ENCODE measurements at regions not wholly inside any gene's neighbourhood (a gene's known extent, or its start where the extent isn't known, plus 50 kb on each side); places are given as distances from the start of the nearest gene placed in this dataset.
A peak's percentile ranks its signal among the peaks of the same experiment; 100 is the strongest.
"Not testable (repeated sequence)": the region's sequence is repeated elsewhere in the genome, so short reads cannot be mapped to it uniquely, and the experiment has no call there.

GRCh38 chr10:5283305-5284158 is 81.2 kb upstream of the UCN3 start:
- ChIA-PET CTCF (interaction anchor here (1.7 kb wide), 1 partner anchor 13 kb away, joined by 5 read pairs; no protein-coding TSS in a partner anchor), POLR2A (no interaction called here)
- peak in 3 of 5 donors; percentile 17 to 52 (median 42) for DNase-seq
- Histone ChIP-seq H3K36me3 (ENCODE audit: insufficient read depth, low read length) (no peaks in the 10 kb centered on the region), H3K4me1 (ENCODE audit: insufficient read depth, low read length) (peaks cover 14% of the 10 kb centered on the region), H3K4me3 (ENCODE audit: low read length) (no peak overlapping the region), H3K27me3 (ENCODE audit: insufficient read depth, low read length, poor library complexity, severe bottlenecking) (no peaks in the 10 kb centered on the region), H3K27ac (ENCODE audit: low read depth, low read length) (no peak overlapping the region), H3K9me3 (ENCODE audit: low read length) (no peaks in the 10 kb centered on the region)
- H3K27ac Mint-ChIP-seq = peak overlapping the region in 2 of 8 donors; percentile 52
- peaks cover 0 to 2% (median 0%) of the 10 kb centered on the region in 5 donors for H3K9me3 Mint-ChIP-seq
- H3K27me3 Mint-ChIP-seq = peaks cover 2 to 21% of the 10 kb centered on the region in 2 donors
- peaks cover 11 to 15% (median 13%) of the 10 kb centered on the region in 3 donors for H3K4me1 Mint-ChIP-seq
- peak overlapping the region in 2 of 7 donors; percentile 3 to 59 for H3K4me3 Mint-ChIP-seq
- peaks cover 0 to 6% (median 2%) of the 10 kb centered on the region in 3 donors for H3K36me3 Mint-ChIP-seq

GRCh38 chr10:5284311-5285057 is 80.3 kb upstream of the UCN3 start:
- H3K27ac ChIP-seq (ENCODE audit: low read depth, low read length) = no peak overlapping the region
- H3K4me3 Mint-ChIP-seq = peak overlapping the region in 3 of 7 donors; percentile 17 to 42 (median 32)
- H3K4me1 Mint-ChIP-seq = peaks cover 13 to 24% (median 16%) of the 10 kb centered on the region in 3 donors
- no peaks in the 10 kb centered on the region for H3K27me3 ChIP-seq (ENCODE audit: insufficient read depth, low read length, poor library complexity, severe bottlenecking)
- DNase-seq = no peak
- no peaks in the 10 kb centered on the region for H3K9me3 ChIP-seq (ENCODE audit: low read length)
- H3K4me1 ChIP-seq (ENCODE audit: insufficient read depth, low read length) = peaks cover 14% of the 10 kb centered on the region
- ChIA-PET POLR2A (no interaction called here), CTCF (interaction anchor here (0.7 to 1.7 kb wide), 2 partner anchors 12 to 435 kb away, joined by 3 to 5 read pairs; no protein-coding TSS in a partner anchor)
- peaks cover 0 to 6% (median 4%) of the 10 kb centered on the region in 3 donors for H3K36me3 Mint-ChIP-seq
- no peak overlapping the region for H3K4me3 ChIP-seq (ENCODE audit: low read length)
- no peaks in the 10 kb centered on the region for H3K36me3 ChIP-seq (ENCODE audit: insufficient read depth, low read length)
- peak overlapping the region in 4 of 8 donors; percentile 22 to 78 (median 43) for H3K27ac Mint-ChIP-seq
- peaks cover 2 to 18% of the 10 kb centered on the region in 2 donors for H3K27me3 Mint-ChIP-seq
- no peaks in the 10 kb centered on the region for H3K9me3 Mint-ChIP-seq

- H3K9me3 Mint-ChIP-seq = no peaks in the 10 kb centered on the region
Observed at GRCh38 chr10:5285186-5285585, 79.6 kb upstream of the UCN3 start.

GRCh38 chr10:5288359-5288758 is 76.4 kb upstream of the UCN3 start:
- Histone ChIP-seq H3K4me1 (ENCODE audit: insufficient read depth, low read length) (peaks cover 36% of the 10 kb centered on the region), H3K27ac (ENCODE audit: low read depth, low read length) (no peak overlapping the region), H3K4me3 (ENCODE audit: low read length) (no peak overlapping the region), H3K27me3 (ENCODE audit: insufficient read depth, low read length, poor library complexity, severe bottlenecking) (no peaks in the 10 kb centered on the region), H3K9me3 (ENCODE audit: low read length) (no peaks in the 10 kb centered on the region), H3K36me3 (ENCODE audit: insufficient read depth, low read length) (no peaks in the 10 kb centered on the region)
- Mint-ChIP-seq H3K27ac (peak overlapping the region in 4 of 8 donors; percentile 3 to 67 (median 25)), H3K4me3 (no peak overlapping the region), H3K4me1 (peaks cover 38 to 56% (median 40%) of the 10 kb centered on the region in 3 donors), H3K27me3 (peaks cover 2 to 11% of the 10 kb centered on the region in 2 donors), H3K36me3 (peaks cover 0 to 10% (median 4%) of the 10 kb centered on the region in 3 donors), H3K9me3 (no peaks in the 10 kb centered on the region)
- CTCF ChIA-PET = no interaction called here
- no peak for DNase-seq
- POLR2A ChIA-PET = interaction anchor here (0.7 kb wide), 1 partner anchor 11 kb away, joined by 3 read pairs; no protein-coding TSS in a partner anchor

More at GRCh38 chr10:5285186-5285585, 79.6 kb upstream of the UCN3 start:
- Mint-ChIP-seq H3K27me3 (peaks cover 2 to 18% of the 10 kb centered on the region in 2 donors), H3K4me3 (no peak overlapping the region), H3K36me3 (peaks cover 0 to 7% (median 4%) of the 10 kb centered on the region in 3 donors), H3K27ac (no peak overlapping the region), H3K4me1 (peaks cover 14 to 28% (median 17%) of the 10 kb centered on the region in 3 donors)
- no peak overlapping the region for H3K27ac ChIP-seq (ENCODE audit: low read depth, low read length)
- H3K36me3 ChIP-seq (ENCODE audit: insufficient read depth, low read length) = no peaks in the 10 kb centered on the region
- no peaks in the 10 kb centered on the region for H3K27me3 ChIP-seq (ENCODE audit: insufficient read depth, low read length, poor library complexity, severe bottlenecking)
- no peak for DNase-seq
- ChIA-PET CTCF (interaction anchor here (1.7 kb wide), 1 partner anchor 11 kb away, joined by 5 read pairs; no protein-coding TSS in a partner anchor), POLR2A (no interaction called here)
- no peak overlapping the region for H3K4me3 ChIP-seq (ENCODE audit: low read length)
- no peaks in the 10 kb centered on the region for H3K9me3 ChIP-seq (ENCODE audit: low read length)
- peaks cover 14% of the 10 kb centered on the region for H3K4me1 ChIP-seq (ENCODE audit: insufficient read depth, low read length)

- Mint-ChIP-seq H3K36me3 (peaks cover 4 to 14% (median 4%) of the 10 kb centered on the region in 3 donors), H3K4me1 (peaks cover 40 to 58% (median 42%) of the 10 kb centered on the region in 3 donors), H3K27ac (peak overlapping the region in 5 of 8 donors; percentile 28 to 100 (median 50))
- H3K9me3 Mint-ChIP-seq; POLR2A ChIA-PET; H3K27me3 Mint-ChIP-seq; H3K9me3 ChIP-seq (ENCODE audit: low read length); DNase-seq; H3K36me3 ChIP-seq (ENCODE audit: insufficient read depth, low read length); H3K27me3 ChIP-seq (ENCODE audit: insufficient read depth, low read length, poor library complexity, severe bottlenecking); CTCF ChIA-PET; H3K4me3 Mint-ChIP-seq; H3K27ac ChIP-seq (ENCODE audit: low read depth, low read length); H3K4me3 ChIP-seq (ENCODE audit: low read length): not testable (repeated sequence)
- peaks cover 31% of the 10 kb centered on the region for H3K4me1 ChIP-seq (ENCODE audit: insufficient read depth, low read length)
Observed at GRCh38 chr10:5289228-5289627, 75.5 kb upstream of the UCN3 start.

GRCh38 chr10:5291501-5292195 is 73.1 kb upstream of the UCN3 start:
- H3K27me3 ChIP-seq (ENCODE audit: insufficient read depth, low read length, poor library complexity, severe bottlenecking) = no peaks in the 10 kb centered on the region
- H3K27ac ChIP-seq (ENCODE audit: low read depth, low read length) = peak overlapping the region; percentile 51
- H3K4me3 ChIP-seq (ENCODE audit: low read length) = peak overlapping the region; percentile 63
- Mint-ChIP-seq H3K27ac (peak overlapping the region; percentile 93 to 100 (median 97)), H3K4me3 (peak overlapping the region; percentile 84 to 94 (median 87)), H3K9me3 (peaks cover 0 to 3% (median 0%) of the 10 kb centered on the region in 5 donors), H3K27me3 (peaks cover 3 to 5% of the 10 kb centered on the region in 2 donors), H3K4me1 (peaks cover 49 to 74% (median 58%) of the 10 kb centered on the region in 3 donors), H3K36me3 (peaks cover 2 to 15% (median 7%) of the 10 kb centered on the region in 3 donors)
- CTCF ChIA-PET = no interaction called here
- H3K4me1 ChIP-seq (ENCODE audit: insufficient read depth, low read length) = peaks cover 47% of the 10 kb centered on the region
- no peaks in the 10 kb centered on the region for H3K36me3 ChIP-seq (ENCODE audit: insufficient read depth, low read length)
- POLR2A ChIA-PET = interaction anchor here (0.9 kb wide), 1 partner anchor 9 kb away, joined by 3 read pairs; no protein-coding TSS in a partner anchor
- DNase-seq = peak in 3 of 5 donors; percentile 54 to 71 (median 62)
- H3K9me3 ChIP-seq (ENCODE audit: low read length) = no peaks in the 10 kb centered on the region

- Histone ChIP-seq H3K27ac (ENCODE audit: low read depth, low read length) (peak overlapping the region; percentile 51), H3K36me3 (ENCODE audit: insufficient read depth, low read length) (no peaks in the 10 kb centered on the region), H3K9me3 (ENCODE audit: low read length) (no peaks in the 10 kb centered on the region), H3K27me3 (ENCODE audit: insufficient read depth, low read length, poor library complexity, severe bottlenecking) (no peaks in the 10 kb centered on the region), H3K4me1 (ENCODE audit: insufficient read depth, low read length) (peaks cover 53% of the 10 kb centered on the region), H3K4me3 (ENCODE audit: low read length) (peak overlapping the region; percentile 63)
- peak overlapping the region; percentile 84 to 94 (median 87) for H3K4me3 Mint-ChIP-seq
- H3K36me3 Mint-ChIP-seq = peaks cover 2 to 15% (median 7%) of the 10 kb centered on the region in 3 donors
- ChIA-PET POLR2A (interaction anchor here (0.9 kb wide), 1 partner anchor 10 kb away, joined by 3 read pairs; no protein-coding TSS in a partner anchor), CTCF (no interaction called here)
- H3K4me1 Mint-ChIP-seq = peaks cover 55 to 80% (median 64%) of the 10 kb centered on the region in 3 donors
- peak in 2 of 5 donors; percentile 33 to 44 for DNase-seq
- peaks cover 0 to 3% (median 0%) of the 10 kb centered on the region in 5 donors for H3K9me3 Mint-ChIP-seq
- H3K27ac Mint-ChIP-seq = peak overlapping the region; percentile 93 to 100 (median 97)
- peaks cover 0 to 4% of the 10 kb centered on the region in 2 donors for H3K27me3 Mint-ChIP-seq
Observed at GRCh38 chr10:5292196-5292735, 72.5 kb upstream of the UCN3 start.

All from CD8-positive, alpha-beta memory T cell (primary cell).